ENCODE measurements at regions not wholly inside any gene's neighbourhood (a gene's known extent, or its start where the extent isn't known, plus 50 kb on each side); places are given as distances from the start of the nearest gene placed in this dataset.

- Histone ChIP-seq H3K9me3 (ENCODE audit: insufficient read depth, low read depth) (no peaks in the 10 kb centered on the region), H3K4me1 (replicated peaks; ENCODE audit: insufficient read depth) (no peaks in the 10 kb centered on the region), H3K9me2 (ENCODE audit: insufficient read depth) (no peaks in the 10 kb centered on the region), H2AFZ (no peak overlapping the region), H3K36me3 (ENCODE audit: low read depth) (no peaks in the 10 kb centered on the region), H3K27ac (no peak overlapping the region), H3K79me2 (ENCODE audit: low read depth) (no peaks in the 10 kb centered on the region), H3K4me2 (no peak overlapping the region), H3K27me3 (ENCODE audit: insufficient read depth, low read depth) (no peaks in the 10 kb centered on the region), H3K4me3 (no peak overlapping the region), H4K20me1 (ENCODE audit: insufficient read depth) (no peaks in the 10 kb centered on the region), H3F3A (ENCODE audit: insufficient read depth, low read depth) (no peaks in the 10 kb centered on the region)
- ChIA-PET CTCF (no interaction called here), POLR2A (ENCODE audit: unreplicated experiment) (no interaction called here)
- BruUV-seq (replicated peaks), result no TSS peak
- DNase-seq, result no peak
- intact Hi-C loops (cut with micrococcal nuclease; ENCODE audit: unreplicated experiment), result no loop called here
- TF ChIP-seq CTCF (conservative IDR thresholded peaks at IDR 0.05) (no peak), EZH2 (IDR thresholded peaks at IDR 0.05; ENCODE audit: low read depth) (no peak)
These were observed 122.0 kb upstream of the ATP10A start for GRCh38 chr15:25985165-25985564.

- H3K4me3 ChIP-seq, result no peak overlapping the region
- no peaks in the 10 kb centered on the region for H3K9me3 ChIP-seq (ENCODE audit: insufficient read depth, low read depth)
- no peaks in the 10 kb centered on the region for H3F3A ChIP-seq (ENCODE audit: insufficient read depth, low read depth)
- CTCF ChIA-PET, result no interaction called here
- no peaks in the 10 kb centered on the region for H4K20me1 ChIP-seq (ENCODE audit: insufficient read depth)
- no peak overlapping the region for H2AFZ ChIP-seq
- no peaks in the 10 kb centered on the region for H3K4me1 ChIP-seq (replicated peaks; ENCODE audit: insufficient read depth)
- no peaks in the 10 kb centered on the region for H3K79me2 ChIP-seq (ENCODE audit: low read depth)
- no peak overlapping the region for H3K27ac ChIP-seq
- DNase-seq, result no peak
- TF ChIP-seq CTCF (conservative IDR thresholded peaks at IDR 0.05) (no peak), EZH2 (IDR thresholded peaks at IDR 0.05; ENCODE audit: low read depth) (no peak)
- intact Hi-C loops (cut with micrococcal nuclease; ENCODE audit: unreplicated experiment), result no loop called here
- no peak overlapping the region for H3K4me2 ChIP-seq
- H3K9me2 ChIP-seq (ENCODE audit: insufficient read depth), result no peaks in the 10 kb centered on the region
- POLR2A ChIA-PET (ENCODE audit: unreplicated experiment), result no interaction called here
- H3K27me3 ChIP-seq (ENCODE audit: insufficient read depth, low read depth), result no peaks in the 10 kb centered on the region
- BruUV-seq (replicated peaks), result no TSS peak
- no peaks in the 10 kb centered on the region for H3K36me3 ChIP-seq (ENCODE audit: low read depth)
These were observed 119.6 kb upstream of the ATP10A start for GRCh38 chr15:25982736-25983135.

GRCh38 chr15:25981114-25981513 lies 118.0 kb upstream of the ATP10A start:
- intact Hi-C loops (cut with micrococcal nuclease; ENCODE audit: unreplicated experiment), result no loop called here
- Histone ChIP-seq H3K36me3 (ENCODE audit: low read depth) (no peaks in the 10 kb centered on the region), H3K27ac (no peak overlapping the region), H3K4me1 (replicated peaks; ENCODE audit: insufficient read depth) (no peaks in the 10 kb centered on the region), H3K27me3 (ENCODE audit: insufficient read depth, low read depth) (no peaks in the 10 kb centered on the region; the same call in 1 of the 2 replicates), H3K9me2 (ENCODE audit: insufficient read depth) (no peaks in the 10 kb centered on the region), H3K4me2 (no peak overlapping the region), H3K79me2 (ENCODE audit: low read depth) (no peaks in the 10 kb centered on the region), H4K20me1 (ENCODE audit: insufficient read depth) (no peaks in the 10 kb centered on the region), H3K9me3 (ENCODE audit: insufficient read depth, low read depth) (no peaks in the 10 kb centered on the region), H2AFZ (no peak overlapping the region), H3F3A (ENCODE audit: insufficient read depth, low read depth) (no peaks in the 10 kb centered on the region), H3K4me3 (no peak overlapping the region)
- DNase-seq, result no peak
- TF ChIP-seq EZH2 (IDR thresholded peaks at IDR 0.05; ENCODE audit: low read depth) (no peak), CTCF (conservative IDR thresholded peaks at IDR 0.05) (no peak)
- ChIA-PET CTCF (no interaction called here), POLR2A (ENCODE audit: unreplicated experiment) (no interaction called here)
- BruUV-seq (replicated peaks), result no TSS peak

Measured in PC-9 (cell line).